GM18517 (cell line): ENCODE measurements at regions not wholly inside any gene's neighbourhood (a gene's known extent, or its start where the extent isn't known, plus 50 kb on each side); places are given as distances from the start of the nearest gene placed in this dataset.
A peak's percentile ranks its signal among the peaks of the same experiment; 100 is the strongest.
"Not testable (repeated sequence)": the region's sequence is repeated elsewhere in the genome, so short reads cannot be mapped to it uniquely, and the experiment has no call there.

ENCODE experiments used
- ATAC-seq: cut with Tn5 transposase; IDR thresholded peaks from one replicate; pipeline ENCODE4 v1.9.1; 2021; ENCODE audit warnings: mild to moderate bottlenecking, moderate library complexity; ENCODE audit not compliant: unreplicated experiment

- ATAC-seq = not testable (repeated sequence)
Observed at GRCh38 chr16:21487956-21488355, 111.4 kb upstream of the METTL9 start.

DNA sequence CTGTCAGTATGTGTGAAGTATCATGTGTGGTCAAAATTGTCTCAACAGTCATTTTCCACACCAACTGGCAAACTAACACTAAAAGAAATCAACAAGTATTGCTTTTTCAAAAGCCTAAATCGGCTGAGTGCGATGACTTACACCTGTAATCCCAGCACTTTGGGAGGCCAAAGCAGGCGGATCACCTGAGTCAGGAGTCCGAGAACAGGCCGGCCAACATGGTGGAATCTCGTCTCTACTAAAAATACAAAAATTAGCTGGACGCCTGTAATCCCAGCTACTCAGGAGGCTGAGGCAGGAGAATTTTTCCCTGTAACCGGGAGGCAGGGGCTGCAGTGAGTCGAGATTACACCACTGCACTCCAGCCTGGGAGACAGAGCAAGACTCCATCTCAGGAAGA, 100.3 kb upstream of the METTL9 start:
- not testable (repeated sequence) for ATAC-seq

DNA sequence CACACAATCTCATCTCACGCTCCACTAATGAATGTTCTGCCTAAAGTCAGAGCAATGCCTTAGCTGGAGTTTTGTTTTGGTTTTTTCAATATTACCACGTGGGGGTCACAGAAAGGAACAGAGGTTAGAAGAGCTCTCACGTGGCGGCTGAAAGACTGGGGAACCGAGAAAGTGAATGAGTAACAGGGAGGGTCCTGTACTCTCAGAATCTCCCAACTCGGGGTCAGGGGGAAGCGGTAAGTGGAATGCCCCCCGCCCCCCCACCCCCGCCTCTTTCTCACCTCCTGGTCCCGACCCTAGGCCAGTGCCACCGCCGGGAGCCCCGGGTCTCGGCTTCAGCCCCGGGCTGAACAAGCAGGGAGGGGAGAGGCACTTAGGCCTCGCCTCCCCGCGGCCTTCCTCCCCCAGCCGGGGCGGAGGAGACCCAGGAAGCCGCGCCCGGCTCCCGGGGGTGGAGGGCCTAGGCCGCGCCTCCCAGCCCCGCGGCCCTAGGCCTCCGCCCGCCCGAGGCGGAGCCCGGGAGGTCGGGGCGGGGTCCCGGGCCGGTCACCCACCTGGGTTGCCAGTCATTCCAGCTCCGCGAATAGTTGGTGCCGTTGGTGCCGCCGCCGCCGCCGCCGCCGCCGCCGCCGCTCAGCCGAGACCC, 98.0 kb upstream of the METTL9 start:
- peak; percentile 38 for ATAC-seq

- ATAC-seq = peak; percentile 53
Observed at GRCh38 chr16:21501869-21502667, 97.3 kb upstream of the METTL9 start.

DNA sequence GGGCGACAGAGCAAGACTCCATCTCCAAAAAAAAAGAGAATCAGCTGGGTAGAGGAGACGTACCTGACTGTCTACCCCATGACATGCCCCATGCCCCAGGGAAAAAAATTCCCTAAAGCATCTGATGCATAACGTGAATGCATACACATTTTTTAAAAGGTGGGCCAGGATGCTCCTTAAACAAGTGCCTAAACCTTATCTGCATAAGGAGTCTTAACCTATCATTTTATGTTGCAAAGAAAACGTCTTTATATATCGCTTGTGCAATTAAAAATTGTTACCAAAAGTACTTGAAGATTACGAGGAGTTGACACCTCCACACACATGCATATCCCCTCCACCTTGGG, 95.8 kb upstream of the METTL9 start:
- not testable (repeated sequence) for ATAC-seq

GRCh38 chr16:21503941-21504832, 95.2 kb upstream of the METTL9 start:
- ATAC-seq = not testable (repeated sequence)

GRCh38 chr16:21505751-21506520, 93.4 kb upstream of the METTL9 start:
- not testable (repeated sequence) for ATAC-seq

DNA sequence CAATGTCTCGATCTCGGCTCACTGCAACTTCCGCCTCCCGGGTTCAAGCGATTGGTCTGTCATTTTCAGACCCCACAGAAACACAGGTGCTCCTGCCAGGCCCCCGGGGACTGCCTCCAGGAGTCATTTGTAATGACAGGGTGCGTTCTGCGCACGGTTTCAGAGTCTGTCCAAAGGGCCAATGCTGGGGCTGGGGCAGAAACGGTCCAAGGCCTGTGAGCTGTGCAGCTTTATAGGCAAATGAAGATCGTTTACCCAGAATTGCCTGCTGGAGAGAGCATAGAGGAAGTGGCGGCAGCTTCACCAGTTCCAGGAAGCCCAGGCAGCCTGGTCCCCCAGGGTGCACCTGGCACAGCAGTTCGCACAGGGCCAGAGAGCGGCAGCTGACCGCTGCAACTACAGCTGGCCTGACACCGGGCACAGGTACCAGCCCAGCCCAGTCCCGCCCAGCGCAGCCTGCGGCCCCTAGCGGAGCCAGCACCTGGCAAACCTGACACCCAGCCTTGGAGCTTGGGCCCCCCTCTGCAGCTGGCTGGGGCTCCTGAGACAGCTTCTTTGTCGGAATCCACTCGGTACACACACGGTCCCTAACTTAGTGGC, 92.4 kb upstream of the METTL9 start:
- ATAC-seq = peak; percentile 67

DNA sequence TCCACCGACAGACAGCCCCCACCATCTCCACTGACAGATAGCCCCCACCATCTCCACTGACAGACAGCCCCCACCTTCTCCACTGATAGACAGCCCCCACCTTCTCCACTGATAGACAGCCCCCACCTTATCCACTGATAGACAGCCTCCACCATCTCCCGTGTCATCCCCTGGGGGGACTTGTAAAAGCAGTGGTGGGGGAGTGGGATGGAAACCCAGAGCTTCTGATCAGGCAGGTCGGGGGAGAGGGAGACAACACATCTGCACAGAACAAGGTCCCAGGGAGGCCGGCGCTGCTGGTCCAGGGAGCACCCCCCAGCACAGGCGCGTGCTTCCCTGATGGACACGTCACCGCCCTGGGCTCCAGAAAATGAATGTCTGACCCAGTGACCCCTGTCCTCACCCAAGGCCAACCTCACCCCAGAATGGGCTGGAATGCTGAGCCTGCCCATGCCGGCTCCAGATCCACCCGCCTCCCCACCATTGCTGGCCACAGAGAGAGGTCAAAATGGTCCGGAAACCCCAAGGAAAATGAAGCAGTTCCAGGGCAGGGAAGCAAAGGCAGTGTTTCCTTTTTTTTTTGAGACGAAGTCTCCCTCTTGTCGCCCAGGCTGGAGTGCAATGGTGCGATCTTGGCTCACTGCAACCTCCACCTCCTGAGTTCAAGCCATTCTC, 91.6 kb upstream of the METTL9 start:
- not testable (repeated sequence) for ATAC-seq

DNA sequence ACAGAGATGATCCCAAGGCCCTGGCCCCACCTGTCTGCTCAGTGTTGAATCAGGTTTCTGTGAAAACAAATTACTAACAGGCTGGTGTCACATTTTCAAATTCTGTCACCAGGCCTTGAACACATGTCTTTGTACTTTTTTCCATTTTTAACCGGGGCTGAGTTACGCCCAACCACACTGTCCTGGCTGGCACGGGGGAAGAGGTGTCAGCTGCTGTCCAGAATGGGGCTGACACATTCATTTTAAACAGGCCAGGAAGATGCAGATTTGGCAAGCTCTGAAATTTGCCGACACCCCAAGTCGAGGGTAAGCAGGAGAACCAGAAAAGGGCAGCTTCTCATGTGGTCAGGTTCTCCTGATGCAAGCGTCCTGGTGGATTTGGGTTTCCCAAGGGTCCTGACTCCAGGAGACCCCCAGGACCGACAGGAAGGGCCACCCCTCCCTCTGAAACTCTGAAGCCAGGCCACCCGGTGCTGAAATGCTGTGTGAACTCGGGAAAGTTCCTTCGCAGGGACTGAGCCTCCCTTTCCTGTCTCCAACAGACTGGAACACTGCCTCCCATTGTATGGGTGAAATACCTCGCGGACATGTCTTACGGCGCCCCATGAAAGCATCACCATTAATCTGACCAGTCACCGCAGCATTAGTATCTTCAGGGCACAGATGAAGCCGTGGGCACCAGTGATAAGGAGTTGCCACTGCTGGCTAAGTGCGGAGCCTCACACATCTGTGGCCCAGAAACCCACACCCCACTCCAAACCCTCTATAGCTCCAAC, 90.5 kb upstream of the METTL9 start:
- ATAC-seq = not testable (repeated sequence)

DNA sequence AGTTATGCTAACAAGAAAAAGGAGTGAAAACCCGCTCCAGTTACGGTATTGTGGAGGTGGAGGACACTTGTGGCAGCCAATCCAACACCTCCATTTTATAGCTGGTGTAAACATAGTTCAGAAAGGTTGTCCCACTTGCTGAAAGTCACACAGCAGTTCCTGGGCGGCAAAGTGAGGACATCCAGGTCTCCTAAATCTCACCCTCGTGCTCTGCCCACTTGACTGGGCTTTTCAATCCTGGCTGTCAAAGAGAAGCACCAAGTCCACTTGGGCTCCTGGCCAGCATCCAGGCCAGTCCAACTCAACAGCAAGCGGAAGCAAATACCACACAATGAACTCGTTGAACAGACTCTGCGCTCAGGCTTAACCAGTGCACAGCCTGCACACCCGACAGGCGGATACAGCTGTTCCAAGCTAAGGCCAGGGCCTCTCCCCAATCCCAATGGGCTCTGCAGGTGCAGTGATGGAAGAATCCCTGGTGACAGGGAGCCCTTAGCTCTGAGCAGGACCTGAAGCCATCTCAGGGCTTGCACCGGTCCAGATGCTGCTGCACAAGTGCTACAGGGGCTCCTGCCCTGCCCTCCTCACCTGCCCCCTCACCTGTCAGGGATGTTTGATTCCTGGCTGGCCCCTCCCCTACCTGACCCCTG, 89.8 kb upstream of the METTL9 start:
- not testable (repeated sequence) for ATAC-seq

DNA sequence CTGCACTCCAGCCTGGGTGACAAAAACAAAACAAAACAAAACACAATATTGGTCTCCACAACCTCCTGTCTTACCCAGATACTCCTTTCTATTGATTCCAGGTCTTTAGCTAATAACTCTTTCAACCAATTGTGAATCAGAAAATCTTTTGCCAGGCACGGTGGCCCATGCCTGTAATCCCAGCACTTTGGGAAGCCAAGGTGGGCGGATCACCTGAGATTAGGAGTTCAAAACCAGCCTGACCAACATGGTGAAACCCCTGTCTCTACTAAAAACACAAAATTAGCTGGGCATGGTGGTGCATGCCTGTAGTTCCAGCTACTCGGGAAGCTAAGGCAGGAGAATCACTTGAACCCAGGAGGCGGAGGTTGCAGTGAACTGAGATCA, 88.5 kb upstream of the METTL9 start:
- ATAC-seq = not testable (repeated sequence)

GRCh38 chr16:21511315-21512210, 87.8 kb upstream of the METTL9 start:
- ATAC-seq = not testable (repeated sequence)

DNA sequence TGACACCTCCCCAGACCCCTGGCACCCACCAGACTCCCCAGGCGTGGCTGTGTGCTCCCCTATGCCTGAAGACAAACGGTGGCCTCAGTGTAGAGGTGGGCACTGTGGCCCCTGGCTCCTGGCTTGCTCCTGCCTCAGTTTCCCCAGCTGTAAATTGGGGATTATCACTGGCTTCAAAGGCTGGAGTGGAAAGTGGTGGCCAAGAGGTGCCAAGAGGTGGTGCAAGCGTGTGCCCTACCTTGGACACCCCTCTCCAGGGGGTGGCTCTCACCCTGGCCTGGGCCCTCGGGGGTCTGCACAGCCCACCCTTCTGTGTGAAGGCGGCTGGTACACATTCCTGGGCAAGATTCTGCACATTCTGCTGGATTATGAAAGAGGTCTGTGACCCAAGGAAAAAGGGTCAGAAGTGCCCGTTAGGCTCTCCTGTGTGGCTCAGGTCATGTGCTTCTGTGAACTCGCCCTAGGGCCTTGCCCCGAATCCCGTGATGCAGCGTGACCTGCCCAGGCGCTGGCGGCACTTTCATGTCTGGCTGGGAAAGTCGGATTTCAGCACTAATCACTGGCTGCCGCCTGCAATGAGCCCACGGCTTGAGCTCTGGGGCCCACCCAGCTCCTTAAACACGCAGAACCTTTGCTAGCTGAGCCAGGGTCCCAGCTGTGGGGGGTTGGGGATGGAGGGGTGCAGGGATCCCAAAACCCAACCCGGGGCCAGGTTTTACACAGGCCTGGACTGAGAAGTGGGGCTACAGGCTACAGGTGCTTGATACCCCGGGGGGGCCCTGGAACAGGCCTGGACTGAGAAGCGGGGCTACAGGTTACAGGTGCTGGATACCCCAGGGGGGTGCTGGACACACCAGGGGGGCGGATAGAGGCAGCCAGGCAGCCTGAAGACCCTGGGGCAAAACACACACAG, 86.8 kb upstream of the METTL9 start:
- not testable (repeated sequence) for ATAC-seq

DNA sequence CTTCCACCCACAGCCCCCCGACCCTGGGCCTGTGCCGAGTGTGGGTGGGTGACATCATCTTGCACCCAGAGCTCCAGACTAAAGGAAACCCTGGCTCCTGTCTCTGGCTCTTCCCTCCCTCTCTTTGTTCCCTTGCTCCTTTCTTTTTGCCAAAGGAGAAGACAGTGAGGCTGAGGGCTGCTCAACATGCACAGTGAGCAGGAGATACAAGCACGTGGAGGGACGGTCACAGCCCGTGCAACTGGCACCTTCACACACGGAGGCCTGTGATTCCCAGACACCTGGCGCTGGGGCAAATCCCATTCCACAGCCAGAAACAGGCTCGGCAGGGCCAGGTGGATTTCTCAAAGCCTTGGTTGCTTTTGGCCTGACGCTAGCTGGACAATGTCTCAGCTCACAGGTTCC, 86.0 kb upstream of the METTL9 start:
- not testable (repeated sequence) for ATAC-seq

DNA sequence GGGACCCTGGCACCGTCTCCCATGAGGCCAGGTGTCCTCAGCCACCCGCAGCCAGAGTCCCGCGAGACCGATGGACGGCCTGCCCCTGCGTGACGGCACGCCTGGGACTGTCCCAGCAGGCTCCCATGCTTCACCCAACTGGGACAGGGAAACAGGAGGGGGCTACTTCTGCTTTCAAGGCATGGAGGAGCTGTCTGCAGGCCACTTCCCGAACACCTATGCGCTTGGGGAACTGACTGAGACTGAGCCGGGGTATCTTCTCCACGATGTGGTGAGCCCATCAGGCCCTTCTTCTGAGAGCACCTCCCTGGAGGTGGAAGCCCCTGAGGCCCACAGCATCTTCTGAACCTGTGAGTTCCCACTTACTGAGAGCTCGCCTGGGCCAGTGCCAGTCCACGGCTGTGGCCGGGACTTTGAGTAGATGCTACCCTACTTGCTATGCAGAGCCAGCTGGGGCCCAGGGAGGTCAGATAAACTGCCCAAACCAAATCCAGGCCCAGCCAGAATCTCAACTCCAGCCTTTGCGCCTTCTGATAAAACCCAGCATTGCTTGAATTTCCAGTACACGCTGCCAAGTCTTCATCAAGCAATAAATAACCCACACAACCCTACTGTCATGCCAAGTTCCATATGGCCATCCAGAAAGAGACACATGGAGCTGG, 85.4 kb upstream of the METTL9 start:
- not testable (repeated sequence) for ATAC-seq
